ENCODE measurements at regions not wholly inside any gene's neighbourhood (a gene's known extent, or its start where the extent isn't known, plus 50 kb on each side); places are given as distances from the start of the nearest gene placed in this dataset.

GRCh38 chr7:145655666-145656065 is 460.9 kb upstream of the CNTNAP2 start:
- TF ChIP-seq, protein P1, sequence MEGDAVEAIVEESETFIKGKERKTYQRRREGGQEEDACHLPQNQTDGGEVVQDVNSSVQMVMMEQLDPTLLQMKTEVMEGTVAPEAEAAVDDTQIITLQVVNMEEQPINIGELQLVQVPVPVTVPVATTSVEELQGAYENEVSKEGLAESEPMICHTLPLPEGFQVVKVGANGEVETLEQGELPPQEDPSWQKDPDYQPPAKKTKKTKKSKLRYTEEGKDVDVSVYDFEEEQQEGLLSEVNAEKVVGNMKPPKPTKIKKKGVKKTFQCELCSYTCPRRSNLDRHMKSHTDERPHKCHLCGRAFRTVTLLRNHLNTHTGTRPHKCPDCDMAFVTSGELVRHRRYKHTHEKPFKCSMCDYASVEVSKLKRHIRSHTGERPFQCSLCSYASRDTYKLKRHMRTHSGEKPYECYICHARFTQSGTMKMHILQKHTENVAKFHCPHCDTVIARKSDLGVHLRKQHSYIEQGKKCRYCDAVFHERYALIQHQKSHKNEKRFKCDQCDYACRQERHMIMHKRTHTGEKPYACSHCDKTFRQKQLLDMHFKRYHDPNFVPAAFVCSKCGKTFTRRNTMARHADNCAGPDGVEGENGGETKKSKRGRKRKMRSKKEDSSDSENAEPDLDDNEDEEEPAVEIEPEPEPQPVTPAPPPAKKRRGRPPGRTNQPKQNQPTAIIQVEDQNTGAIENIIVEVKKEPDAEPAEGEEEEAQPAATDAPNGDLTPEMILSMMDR (conservative IDR thresholded peaks at IDR 0.05; ENCODE audit: low read depth, low read length), result no peak
- H3K4me3 ChIP-seq (ENCODE audit: low read depth, low read length), result no peak overlapping the region
- DNase-seq (ENCODE audit: low read depth), result no peak

DNA sequence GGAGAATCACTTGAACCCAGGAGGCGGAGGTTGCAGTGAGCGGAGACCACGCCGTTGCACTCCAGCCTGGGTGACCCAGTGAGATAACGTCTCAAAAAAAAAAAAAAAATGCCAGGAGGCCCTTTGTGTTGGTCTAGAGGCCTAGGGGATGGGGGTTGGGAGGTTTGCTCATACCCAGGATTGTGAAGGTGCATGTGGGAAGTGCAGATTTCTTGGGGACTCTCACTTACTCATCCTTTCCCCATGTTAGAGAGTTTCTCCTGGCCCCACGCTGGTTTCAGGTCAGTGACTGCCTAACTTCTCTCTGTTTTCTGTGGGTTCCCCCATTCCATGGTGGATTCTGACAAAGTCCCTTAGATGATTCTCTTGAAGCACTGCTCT is 471.5 kb upstream of the CNTNAP2 start:
- TF ChIP-seq, protein P1 (conservative IDR thresholded peaks at IDR 0.05; ENCODE audit: low read depth, low read length), result no peak
- no peak overlapping the region for H3K4me3 ChIP-seq (ENCODE audit: low read depth, low read length)
- DNase-seq (ENCODE audit: low read depth), result no peak

GRCh38 chr7:145644426-145645134 is 472.0 kb upstream of the CNTNAP2 start:
- DNase-seq (ENCODE audit: low read depth), result no peak
- H3K4me3 ChIP-seq (ENCODE audit: low read depth, low read length), result no peak overlapping the region
- TF ChIP-seq, protein P1 (conservative IDR thresholded peaks at IDR 0.05; ENCODE audit: low read depth, low read length), result no peak

DNA sequence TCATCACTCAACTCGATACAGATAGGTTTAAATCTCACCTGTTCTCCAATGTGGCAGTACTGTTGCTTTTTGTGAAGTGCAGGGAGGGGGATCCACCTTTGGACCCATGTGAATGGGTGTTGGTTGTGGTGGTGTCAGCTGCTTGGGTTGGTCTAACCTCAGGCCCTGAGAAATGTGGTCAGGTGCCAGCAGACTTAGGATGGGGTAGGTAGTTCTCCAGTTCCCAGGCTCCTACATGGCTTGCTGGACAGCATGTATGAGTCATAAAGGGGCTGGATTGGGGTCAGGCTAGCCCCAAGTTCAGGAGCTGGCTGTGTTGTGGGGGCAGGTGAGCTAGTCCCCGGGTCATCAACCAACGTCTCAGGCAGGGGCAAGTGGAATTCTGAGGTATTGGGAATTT is 472.6 kb upstream of the CNTNAP2 start:
- TF ChIP-seq, protein P1 (conservative IDR thresholded peaks at IDR 0.05; ENCODE audit: low read depth, low read length), result no peak
- H3K4me3 ChIP-seq (ENCODE audit: low read depth, low read length), result no peak overlapping the region
- DNase-seq (ENCODE audit: low read depth), result no peak

DNA sequence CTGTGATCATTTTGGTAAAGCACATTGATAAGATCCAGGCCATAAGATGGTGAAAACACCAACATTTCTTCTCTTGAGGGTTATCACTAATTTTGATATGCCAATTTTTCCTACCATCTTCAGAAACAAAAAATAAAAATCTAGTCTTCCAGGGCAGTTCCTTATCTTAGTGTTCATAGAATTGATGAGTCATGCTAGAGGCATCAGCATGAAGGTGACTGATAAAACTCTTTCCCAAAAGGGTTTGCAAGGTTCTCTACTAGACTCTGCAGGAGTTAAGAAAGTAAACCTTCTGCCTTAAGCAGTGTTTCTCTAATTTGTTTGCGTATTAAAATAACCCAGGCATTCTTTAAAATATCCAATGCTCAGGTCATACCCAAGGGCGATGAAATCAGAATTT is 483.1 kb upstream of the CNTNAP2 start:
- H3K4me3 ChIP-seq (ENCODE audit: low read depth, low read length), result no peak overlapping the region
- no peak for DNase-seq (ENCODE audit: low read depth)
- TF ChIP-seq, protein P1 (conservative IDR thresholded peaks at IDR 0.05; ENCODE audit: low read depth, low read length), result no peak

DNA sequence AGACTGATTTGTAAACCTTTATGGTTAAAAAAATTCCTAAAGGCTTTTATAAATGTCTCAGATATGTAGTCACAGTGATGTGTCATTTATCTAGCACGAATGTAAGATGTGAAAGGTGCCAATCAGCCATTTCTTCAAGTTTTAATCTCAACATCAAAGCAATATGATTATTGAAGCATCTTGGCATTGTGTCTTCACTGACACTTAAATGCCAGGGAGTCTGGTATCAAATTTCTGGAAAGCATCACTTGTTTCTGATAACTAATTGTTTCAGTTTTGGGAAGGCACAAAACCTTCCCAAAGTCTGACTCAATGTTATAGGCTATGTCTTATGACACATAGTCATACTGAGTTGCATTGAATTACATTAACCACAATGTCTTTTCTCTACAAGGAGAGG is 492.0 kb upstream of the CNTNAP2 start:
- TF ChIP-seq, protein P1 (conservative IDR thresholded peaks at IDR 0.05; ENCODE audit: low read depth, low read length), result no peak
- no peak overlapping the region for H3K4me3 ChIP-seq (ENCODE audit: low read depth, low read length)
- DNase-seq (ENCODE audit: low read depth), result no peak

DNA sequence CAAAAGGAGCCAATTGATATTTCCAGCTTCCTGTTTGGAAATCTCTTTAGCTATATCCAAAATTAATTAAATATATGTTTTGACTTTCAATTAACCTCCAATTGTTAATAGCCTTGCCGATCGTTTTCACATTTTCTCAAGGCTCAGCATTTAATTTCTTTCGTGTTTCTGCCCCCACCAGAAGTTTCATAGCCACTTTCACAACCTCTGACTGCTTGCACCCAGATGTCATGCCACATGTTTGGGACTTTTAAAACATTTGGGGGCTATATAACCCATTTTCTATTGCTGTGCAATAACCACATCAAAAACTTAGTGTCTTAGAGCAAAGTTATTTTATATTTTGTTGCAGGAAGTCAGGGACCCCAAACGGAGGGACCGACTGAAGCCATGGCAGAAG is 510.6 kb upstream of the CNTNAP2 start:
- no peak for DNase-seq (ENCODE audit: low read depth)
- TF ChIP-seq, protein P1 (conservative IDR thresholded peaks at IDR 0.05; ENCODE audit: low read depth, low read length), result no peak
- H3K4me3 ChIP-seq (ENCODE audit: low read depth, low read length), result no peak overlapping the region

Measured in epithelial cell of proximal tubule (primary cell).